Panc1 (cell line): ENCODE measurements at regions not wholly inside any gene's neighbourhood (a gene's known extent, or its start where the extent isn't known, plus 50 kb on each side); places are given as distances from the start of the nearest gene placed in this dataset.

Experiments used
- CTCF ChIP-seq: fragments of 450-650 bp; IDR thresholded peaks from 2 replicates; pipeline ENCODE4 v1.5.1; 2017; ENCODE audit warnings: mild to moderate bottlenecking
- POLR2AphosphoS5 ChIP-seq: IDR thresholded peaks from 2 replicates; pipeline ENCODE4 v1.6.1; 2012; ENCODE audit warnings: mild to moderate bottlenecking, low read depth, low read length, moderate library complexity
- REST ChIP-seq, 2 experiments: IDR thresholded peaks; 2 replicates each; pipeline ENCODE4 v1.6.1; 2011 to 2012; ENCODE audit warnings: low read depth in 2 of 2, control low read depth in 1 of 2, low read length in 1 of 2, mild to moderate bottlenecking in 1 of 2, moderate library complexity in 1 of 2; ENCODE audit not compliant: insufficient read depth in 1 of 2
- SIN3A ChIP-seq: IDR thresholded peaks from 2 replicates; pipeline ENCODE4 v1.6.1; 2012; ENCODE audit warnings: low read depth, mild to moderate bottlenecking, low read length, moderate library complexity, borderline replicate concordance; ENCODE audit not compliant: insufficient read depth
- TCF7L2 ChIP-seq: IDR thresholded peaks from 2 replicates; pipeline ENCODE4 v1.6.1; 2011; ENCODE audit warnings: mild to moderate bottlenecking, low read depth, low read length, inconsistent platforms

- TF ChIP-seq CTCF (no peak), POLR2AphosphoS5 (no peak), TCF7L2 (no peak), REST (IDR thresholded peaks at IDR 0.05; ENCODE audit: insufficient read depth in 1 of 2, low read depth in 2 of 2, low read length in 1 of 2) (no peak), SIN3A (no peak)
Measured at GRCh38 chr2:33978471-33978870, 379.4 kb upstream of the FAM98A start.
